ENCODE measurements at regions not wholly inside any gene's neighbourhood (a gene's known extent, or its start where the extent isn't known, plus 50 kb on each side); places are given as distances from the start of the nearest gene placed in this dataset.

GRCh38 chr1:195328102-195328501 is 1280.1 kb downstream of the KCNT2 start:
- Histone ChIP-seq H3K4me2 (ENCODE audit: insufficient read depth, low read length) (no peak overlapping the region), H2AFZ (ENCODE audit: low read depth, low read length) (no peak overlapping the region), H3K4me3 (no peak overlapping the region), H3K9me3 (replicated peaks; ENCODE audit: control insufficient read depth, insufficient read depth, low read depth, low read length) (no peaks in the 10 kb centered on the region), H3K36me3 (ENCODE audit: control insufficient read depth, insufficient read depth, low read length) (no peaks in the 10 kb centered on the region), H3K79me2 (ENCODE audit: control insufficient read depth, insufficient read depth, low read length) (no peaks in the 10 kb centered on the region), H3K9me1 (ENCODE audit: control insufficient read depth, insufficient read depth, low read length) (no peaks in the 10 kb centered on the region), H3K27ac (ENCODE audit: extremely low read depth, low read depth, low read length) (no peak overlapping the region), H3K4me1 (replicated peaks in 1 of 2; ENCODE audit: control insufficient read depth in 2 of 2, insufficient read depth in 2 of 2, low read length in 2 of 2) (no peaks in the 10 kb centered on the region), H4K20me1 (replicated peaks; ENCODE audit: control insufficient read depth, insufficient read depth, low read length) (no peaks in the 10 kb centered on the region), H3K27me3 (ENCODE audit: control insufficient read depth in 2 of 2, insufficient read depth in 2 of 2, low read length in 2 of 2) (no peaks in the 10 kb centered on the region), H3K9ac (ENCODE audit: insufficient read depth in 1 of 2, low read depth in 2 of 2, low read length in 2 of 2) (no peak overlapping the region)
- 0% methylated on average over 2 of the region's 2 CpGs for WGBS (ENCODE audit: insufficient coverage, low coverage, missing lambda C conversion rate)
- FAIRE-seq, result no peak
- ATAC-seq, result no peak
- CTCF ChIA-PET (ENCODE audit: low intra/inter-chr PET ratio), result no interaction called here
- no peak for TF ChIP-seq CHD4 (IDR thresholded peaks at IDR 0.05; ENCODE audit: insufficient read depth, insufficient replicate concordance, low read depth, low read length, poor library complexity, severe bottlenecking)
- TF ChIP-seq MBD1 (CRISPR knock-in tag; IDR thresholded peaks at IDR 0.05), result no peak
- TF ChIP-seq RBM39 (optimal IDR thresholded peaks at IDR 0.05; ENCODE audit: low read depth, low read length), result no peak
- TF ChIP-seq LCOR (CRISPR knock-in tag; IDR thresholded peaks at IDR 0.05), result no peak
- no peak for TF ChIP-seq HIVEP1 (CRISPR knock-in tag; IDR thresholded peaks at IDR 0.05)
- TF ChIP-seq LARP7 (IDR thresholded peaks at IDR 0.05), result no peak
- TF ChIP-seq, protein P1, sequence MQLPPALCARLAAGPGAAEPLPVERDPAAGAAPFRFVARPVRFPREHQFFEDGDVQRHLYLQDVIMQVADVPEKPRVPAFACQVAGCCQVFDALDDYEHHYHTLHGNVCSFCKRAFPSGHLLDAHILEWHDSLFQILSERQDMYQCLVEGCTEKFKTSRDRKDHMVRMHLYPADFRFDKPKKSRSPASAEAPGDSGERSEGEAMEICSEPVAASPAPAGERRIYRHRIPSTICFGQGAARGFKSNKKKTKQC (CRISPR knock-in tag; IDR thresholded peaks at IDR 0.05), result no peak
- TF ChIP-seq NR2F6 (CRISPR knock-in tag; IDR thresholded peaks at IDR 0.05), result no peak
- no peak for TF ChIP-seq SMAD3 (CRISPR knock-in tag; conservative IDR thresholded peaks at IDR 0.05)
- TF ChIP-seq KLF1 (tag; IDR thresholded peaks at IDR 0.05), result no peak
- TF ChIP-seq, protein P2, sequence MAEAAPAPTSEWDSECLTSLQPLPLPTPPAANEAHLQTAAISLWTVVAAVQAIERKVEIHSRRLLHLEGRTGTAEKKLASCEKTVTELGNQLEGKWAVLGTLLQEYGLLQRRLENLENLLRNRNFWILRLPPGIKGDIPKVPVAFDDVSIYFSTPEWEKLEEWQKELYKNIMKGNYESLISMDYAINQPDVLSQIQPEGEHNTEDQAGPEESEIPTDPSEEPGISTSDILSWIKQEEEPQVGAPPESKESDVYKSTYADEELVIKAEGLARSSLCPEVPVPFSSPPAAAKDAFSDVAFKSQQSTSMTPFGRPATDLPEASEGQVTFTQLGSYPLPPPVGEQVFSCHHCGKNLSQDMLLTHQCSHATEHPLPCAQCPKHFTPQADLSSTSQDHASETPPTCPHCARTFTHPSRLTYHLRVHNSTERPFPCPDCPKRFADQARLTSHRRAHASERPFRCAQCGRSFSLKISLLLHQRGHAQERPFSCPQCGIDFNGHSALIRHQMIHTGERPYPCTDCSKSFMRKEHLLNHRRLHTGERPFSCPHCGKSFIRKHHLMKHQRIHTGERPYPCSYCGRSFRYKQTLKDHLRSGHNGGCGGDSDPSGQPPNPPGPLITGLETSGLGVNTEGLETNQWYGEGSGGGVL (CRISPR knock-in tag; IDR thresholded peaks at IDR 0.05), result no peak
- TF ChIP-seq ZNF146 (CRISPR knock-in tag; IDR thresholded peaks at IDR 0.05; ENCODE audit: unreplicated experiment), result no peak
- TF ChIP-seq ZNF239 (CRISPR knock-in tag; IDR thresholded peaks at IDR 0.05), result no peak
- no peak for TF ChIP-seq ZNF764 (CRISPR knock-in tag; IDR thresholded peaks at IDR 0.05; ENCODE audit: low read depth)
- no peak for TF ChIP-seq SMARCA4 (IDR thresholded peaks at IDR 0.05)
- no peak for TF ChIP-seq CTBP1 (IDR thresholded peaks at IDR 0.05; ENCODE audit: borderline replicate concordance)
- in situ Hi-C loops (cut with MboI), result no loop called here
- POLR2A ChIA-PET, result no interaction called here
- intact Hi-C loops (cut with micrococcal nuclease), result no loop called here
- BruUV-seq (replicated peaks), result no TSS peak
- DNase-seq (ENCODE audit: extremely low read depth in 1 of 4, low spot score in 3 of 4), result no peak

Data from K562 (cell line).